UCSD-AML1 (cell line): ENCODE measurements at regions not wholly inside any gene's neighbourhood (a gene's known extent, or its start where the extent isn't known, plus 50 kb on each side); places are given as distances from the start of the nearest gene placed in this dataset.
"Not testable (repeated sequence)": the region's sequence is repeated elsewhere in the genome, so short reads cannot be mapped to it uniquely, and the experiment has no call there.

Source experiments
- DNase-seq: peaks from one replicate; lab custom pipeline; 2025; ENCODE audit not compliant: unreplicated experiment; lab: John Stamatoyannopoulos, UW

- no peak for DNase-seq
Measured at GRCh38 chr11:21711341-21711740, 481.5 kb upstream of the ANO5 start.

- no peak for DNase-seq
Measured at GRCh38 chr11:21723678-21724077, 469.2 kb upstream of the ANO5 start.

GRCh38 chr11:21727102-21727501 lies 465.8 kb upstream of the ANO5 start:
- no peak for DNase-seq

- DNase-seq, result no peak
Measured at GRCh38 chr11:21736404-21736803, 456.5 kb upstream of the ANO5 start.

GRCh38 chr11:21752475-21753243 lies 440.2 kb upstream of the ANO5 start:
- DNase-seq, result peak; percentile 8

GRCh38 chr11:21753244-21753767 lies 439.6 kb upstream of the ANO5 start:
- not testable (repeated sequence) for DNase-seq

- DNase-seq, result no peak
Measured at GRCh38 chr11:21761000-21761399, 431.9 kb upstream of the ANO5 start.

- DNase-seq, result no peak
Measured at GRCh38 chr11:21768388-21768787, 424.5 kb upstream of the ANO5 start.

- no peak for DNase-seq
Measured at GRCh38 chr11:21769188-21769587, 423.7 kb upstream of the ANO5 start.

- no peak for DNase-seq
Measured at GRCh38 chr11:21771097-21771496, 421.8 kb upstream of the ANO5 start.

GRCh38 chr11:21774212-21774611 lies 418.7 kb upstream of the ANO5 start:
- DNase-seq, result no peak

GRCh38 chr11:21775911-21776310 lies 417.0 kb upstream of the ANO5 start:
- DNase-seq, result no peak

GRCh38 chr11:21783954-21784353 lies 408.9 kb upstream of the ANO5 start:
- DNase-seq, result no peak

GRCh38 chr11:21785351-21785750 lies 407.5 kb upstream of the ANO5 start:
- no peak for DNase-seq

- no peak for DNase-seq
Measured at GRCh38 chr11:21794306-21794705, 398.6 kb upstream of the ANO5 start.

- no peak for DNase-seq
Measured at GRCh38 chr11:21798216-21798615, 394.7 kb upstream of the ANO5 start.

GRCh38 chr11:21804523-21804922 lies 388.4 kb upstream of the ANO5 start:
- not testable (repeated sequence) for DNase-seq

- DNase-seq, result no peak
Measured at GRCh38 chr11:21806508-21806907, 386.4 kb upstream of the ANO5 start.

GRCh38 chr11:21806947-21807346 lies 385.9 kb upstream of the ANO5 start:
- no peak for DNase-seq

GRCh38 chr11:21807350-21807749 lies 385.5 kb upstream of the ANO5 start:
- DNase-seq, result no peak

GRCh38 chr11:21810650-21811049 lies 382.2 kb upstream of the ANO5 start:
- no peak for DNase-seq

GRCh38 chr11:21811572-21811971 lies 381.3 kb upstream of the ANO5 start:
- DNase-seq, result no peak

GRCh38 chr11:21814169-21814568 lies 378.7 kb upstream of the ANO5 start:
- no peak for DNase-seq
